ENCODE measurements at regions not wholly inside any gene's neighbourhood (a gene's known extent, or its start where the extent isn't known, plus 50 kb on each side); places are given as distances from the start of the nearest gene placed in this dataset.

DNA sequence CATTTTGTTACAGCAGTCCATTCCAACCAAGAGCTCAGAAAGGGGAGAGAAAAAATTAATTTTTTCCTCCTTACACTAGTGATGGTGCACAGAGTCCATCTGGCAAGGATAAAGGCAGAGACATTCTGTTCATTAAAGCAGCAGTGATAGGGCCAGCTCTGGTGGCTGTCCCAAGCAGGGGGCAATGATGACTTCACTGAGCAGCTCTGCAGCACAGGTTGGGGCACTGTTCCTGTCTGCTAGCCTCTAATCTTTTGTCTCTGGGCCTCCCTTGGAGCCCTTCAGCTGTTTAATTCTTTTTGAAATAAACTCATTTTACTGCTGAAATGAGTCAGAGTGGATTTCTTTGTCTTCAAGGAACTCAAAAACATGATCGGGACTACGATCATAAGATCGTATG, 200.9 kb upstream of the PLXNC1 start:
- SMC1A ChIA-PET (ENCODE audit: uncharacterized antibody, unreplicated experiment) = interaction anchor here (0.8 kb wide), 1 partner anchor 21 kb away, joined by 3 read pairs; no protein-coding TSS in a partner anchor
- FAIRE-seq (no peak), DNase-seq (ENCODE audit: low read depth, low spot score) (no peak), ATAC-seq (no peak)
- RAD21 ChIA-PET (ENCODE audit: unreplicated experiment) = interaction anchor here (1.4 kb wide), 1 partner anchor 155 kb away, joined by 3 read pairs; no protein-coding TSS in a partner anchor
- Histone ChIP-seq H3K36me3 (ENCODE audit: control insufficient read depth in 2 of 2, insufficient read depth in 2 of 2, low read length in 1 of 2) (no peaks in the 10 kb centered on the region), H3K4me3 (no peak overlapping the region), H2AFZ (ENCODE audit: control insufficient read depth, low read depth, low read length) (no peak overlapping the region), H4K20me1 (ENCODE audit: control insufficient read depth, insufficient read depth) (no peaks in the 10 kb centered on the region), H3K27ac (ENCODE audit: control insufficient read depth, insufficient read depth) (no peak overlapping the region), H3K79me2 (ENCODE audit: control insufficient read depth, insufficient read depth, low read length) (no peaks in the 10 kb centered on the region), H3K9me3 (replicated peaks; ENCODE audit: control insufficient read depth, insufficient read depth, low read length) (no peaks in the 10 kb centered on the region), H3K27me3 (replicated peaks in 1 of 2; ENCODE audit: control insufficient read depth in 2 of 2, insufficient read depth in 2 of 2, low read length in 1 of 2) (no peaks in the 10 kb centered on the region; a peak in 1 of 4 replicates), H3K4me2 (ENCODE audit: control insufficient read depth, insufficient read depth) (no peak overlapping the region), H3K9ac (ENCODE audit: control insufficient read depth, insufficient read depth, low read length) (no peak overlapping the region), H3K4me1 (ENCODE audit: control insufficient read depth, insufficient read depth, low read length) (no peaks in the 10 kb centered on the region)
- CTCF ChIA-PET = interaction anchor here (1.2 kb wide), 1 partner anchor 9 kb away, joined by 4 read pairs; no protein-coding TSS in a partner anchor
- POLR2A ChIA-PET = no interaction called here
- 95% methylated on average over 3 of the region's 3 CpGs for WGBS (ENCODE audit: insufficient coverage, insufficient replicate concordance, low lambda C conversion rate, missing lambda C conversion rate)
- no TSS peak for BruUV-seq (replicated peaks)
- no peak for TF ChIP-seq TARDBP (IDR thresholded peaks at IDR 0.05; ENCODE audit: borderline replicate concordance)
- no peak for TF ChIP-seq EGR1 (IDR thresholded peaks at IDR 0.05; ENCODE audit: borderline replicate concordance in 1 of 2, low read depth in 2 of 2, low read length in 2 of 2)
- no peak for TF ChIP-seq MXI1 (IDR thresholded peaks at IDR 0.05; ENCODE audit: low read depth, low read length)
- TF ChIP-seq PAX8 (IDR thresholded peaks at IDR 0.05) = no peak
- TF ChIP-seq, protein P1, sequence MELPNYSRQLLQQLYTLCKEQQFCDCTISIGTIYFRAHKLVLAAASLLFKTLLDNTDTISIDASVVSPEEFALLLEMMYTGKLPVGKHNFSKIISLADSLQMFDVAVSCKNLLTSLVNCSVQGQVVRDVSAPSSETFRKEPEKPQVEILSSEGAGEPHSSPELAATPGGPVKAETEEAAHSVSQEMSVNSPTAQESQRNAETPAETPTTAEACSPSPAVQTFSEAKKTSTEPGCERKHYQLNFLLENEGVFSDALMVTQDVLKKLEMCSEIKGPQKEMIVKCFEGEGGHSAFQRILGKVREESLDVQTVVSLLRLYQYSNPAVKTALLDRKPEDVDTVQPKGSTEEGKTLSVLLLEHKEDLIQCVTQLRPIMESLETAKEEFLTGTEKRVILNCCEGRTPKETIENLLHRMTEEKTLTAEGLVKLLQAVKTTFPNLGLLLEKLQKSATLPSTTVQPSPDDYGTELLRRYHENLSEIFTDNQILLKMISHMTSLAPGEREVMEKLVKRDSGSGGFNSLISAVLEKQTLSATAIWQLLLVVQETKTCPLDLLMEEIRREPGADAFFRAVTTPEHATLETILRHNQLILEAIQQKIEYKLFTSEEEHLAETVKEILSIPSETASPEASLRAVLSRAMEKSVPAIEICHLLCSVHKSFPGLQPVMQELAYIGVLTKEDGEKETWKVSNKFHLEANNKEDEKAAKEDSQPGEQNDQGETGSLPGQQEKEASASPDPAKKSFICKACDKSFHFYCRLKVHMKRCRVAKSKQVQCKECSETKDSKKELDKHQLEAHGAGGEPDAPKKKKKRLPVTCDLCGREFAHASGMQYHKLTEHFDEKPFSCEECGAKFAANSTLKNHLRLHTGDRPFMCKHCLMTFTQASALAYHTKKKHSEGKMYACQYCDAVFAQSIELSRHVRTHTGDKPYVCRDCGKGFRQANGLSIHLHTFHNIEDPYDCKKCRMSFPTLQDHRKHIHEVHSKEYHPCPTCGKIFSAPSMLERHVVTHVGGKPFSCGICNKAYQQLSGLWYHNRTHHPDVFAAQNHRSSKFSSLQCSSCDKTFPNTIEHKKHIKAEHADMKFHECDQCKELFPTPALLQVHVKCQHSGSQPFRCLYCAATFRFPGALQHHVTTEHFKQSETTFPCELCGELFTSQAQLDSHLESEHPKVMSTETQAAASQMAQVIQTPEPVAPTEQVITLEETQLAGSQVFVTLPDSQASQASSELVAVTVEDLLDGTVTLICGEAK (IDR thresholded peaks at IDR 0.05; ENCODE audit: borderline replicate concordance) = no peak
- no peak for TF ChIP-seq HDAC6 (IDR thresholded peaks at IDR 0.05; ENCODE audit: unreplicated experiment)
- TF ChIP-seq WRNIP1 (IDR thresholded peaks at IDR 0.05; ENCODE audit: borderline replicate concordance, low read depth, low read length) = no peak
- no peak for TF ChIP-seq PML (IDR thresholded peaks at IDR 0.05; ENCODE audit: low read length)
- TF ChIP-seq NFXL1 (IDR thresholded peaks at IDR 0.05; ENCODE audit: borderline replicate concordance) = no peak
- TF ChIP-seq RCOR1 (conservative IDR thresholded peaks at IDR 0.05; ENCODE audit: low read depth, low read length) = no peak
- in situ Hi-C loops (cut with MboI) = no loop called here
- intact Hi-C loops (cut with micrococcal nuclease; ENCODE audit: unreplicated experiment) = no loop called here
